Panc1 (cell line): ENCODE measurements at regions not wholly inside any gene's neighbourhood (a gene's known extent, or its start where the extent isn't known, plus 50 kb on each side); places are given as distances from the start of the nearest gene placed in this dataset.
"Not testable (repeated sequence)": the region's sequence is repeated elsewhere in the genome, so short reads cannot be mapped to it uniquely, and the experiment has no call there.

Experiments
- ATAC-seq: fragments of 200-7000 bp; cut with Tn5 transposase; 2 replicates; pipeline ENCODE4 v1.9.1; 2020; ENCODE audit warnings: mild to moderate bottlenecking, moderate library complexity
- BruUV-seq: library from RNA; stranded (reverse); fragments of 400-500 nt; replicated peaks from 2 replicates; lab custom pipeline; 2021; lab: Mats Ljungman, UMichigan
- CTCF ChIA-PET: fragments of 300-600 bp; sonication (Branson Sonifier 250); formaldehyde crosslinking; loops from one replicate; lab custom pipeline; 2022; ENCODE audit warnings: antibody characterized with exemption; lab: Charles Lee
- POLR2A ChIA-PET: fragments of 300-600 bp; sonication (Branson Sonifier 250); formaldehyde crosslinking; loops from one replicate; lab custom pipeline; 2022; ENCODE audit warnings: antibody characterized with exemption; lab: Charles Lee
- DNase-seq: peaks from one replicate; pipeline ENCODE4 v3.0.0-alpha.2; 2010; ENCODE audit warnings: low read depth, low spot score
- H3K27ac ChIP-seq: 2 replicates; pipeline ENCODE4 v1.5.1; 2011; ENCODE audit warnings: mild to moderate bottlenecking, low read length, inconsistent platforms
- H3K27me3 ChIP-seq: fragments of 200-500 bp; sonication (Bioruptor generic); 2 replicates; pipeline ENCODE4 v1.6.0; 2014; ENCODE audit warnings: low read length, inconsistent platforms; ENCODE audit not compliant: control insufficient read depth, insufficient read depth
- H3K36me3 ChIP-seq: fragments of 200-500 bp; sonication (Bioruptor generic); 2 replicates; pipeline ENCODE4 v1.5.1; 2014; ENCODE audit warnings: inconsistent platforms, mild to moderate bottlenecking, low read length, moderate library complexity; ENCODE audit not compliant: control insufficient read depth, insufficient read depth
- H3K4me1 ChIP-seq: 2 replicates; pipeline ENCODE4 v1.5.1; 2011; ENCODE audit warnings: inconsistent platforms, mild to moderate bottlenecking, low read length, moderate library complexity; ENCODE audit not compliant: control insufficient read depth, insufficient read depth
- H3K4me3 ChIP-seq, 2 experiments: 2 replicates each; pipeline ENCODE4 v1.5.1; 2011 to 2012; ENCODE audit warnings: low read depth in 2 of 2, low read length in 2 of 2, mild to moderate bottlenecking in 2 of 2, inconsistent platforms in 1 of 2, moderate library complexity in 1 of 2
- H3K9me3 ChIP-seq: fragments of 200-500 bp; sonication (Bioruptor generic); 2 replicates; pipeline ENCODE4 v1.5.1; 2014; ENCODE audit warnings: low read depth, mild to moderate bottlenecking, inconsistent platforms, low read length, moderate library complexity; ENCODE audit not compliant: control insufficient read depth, insufficient read depth
- CTCF ChIP-seq: fragments of 450-650 bp; IDR thresholded peaks from 2 replicates; pipeline ENCODE4 v1.5.1; 2017; ENCODE audit warnings: mild to moderate bottlenecking
- in situ Hi-C: cut with HindIII; loops from 2 replicates; pipeline ENCODE4 v1.10.0; 2016; ENCODE audit warnings: low sequenced_read_pairs, low pct_unique_long_range_greater_than_20kb
- intact Hi-C: fragments of 100-400 bp; cut with micrococcal nuclease; formaldehyde crosslinking; loops from one replicate; pipeline ENCODE4 v1.10.0; 2022; ENCODE audit not compliant: unreplicated experiment

GRCh38 chr7:6958371-6958770, 132.3 kb upstream of the CCZ1B start:
- H3K9me3 ChIP-seq, H3K27ac ChIP-seq, H3K4me3 ChIP-seq, in situ Hi-C loops, ATAC-seq, POLR2A ChIA-PET, CTCF ChIA-PET, H3K27me3 ChIP-seq, BruUV-seq, H3K4me1 ChIP-seq, DNase-seq, H3K36me3 ChIP-seq: not testable (repeated sequence)
- intact Hi-C loops = loop anchor here (10.0 kb wide), 1 partner anchor 446 kb away; no protein-coding TSS in a partner anchor

- H3K27ac ChIP-seq, H3K9me3 ChIP-seq, H3K4me1 ChIP-seq, H3K4me3 ChIP-seq, BruUV-seq, ATAC-seq, H3K27me3 ChIP-seq, POLR2A ChIA-PET, DNase-seq, CTCF ChIA-PET, H3K36me3 ChIP-seq, in situ Hi-C loops: not testable (repeated sequence)
- intact Hi-C loops = loop anchor here (10.0 kb wide), 1 partner anchor 445 kb away; no protein-coding TSS in a partner anchor
These were observed 133.9 kb upstream of the CCZ1B start for GRCh38 chr7:6959942-6960341.

- H3K27ac ChIP-seq, H3K27me3 ChIP-seq, ATAC-seq, POLR2A ChIA-PET, BruUV-seq, H3K4me3 ChIP-seq, H3K36me3 ChIP-seq, H3K9me3 ChIP-seq, CTCF ChIA-PET, in situ Hi-C loops, H3K4me1 ChIP-seq, DNase-seq, intact Hi-C loops: not testable (repeated sequence)
These were observed 136.8 kb upstream of the CCZ1B start for GRCh38 chr7:6962871-6963270.

GRCh38 chr7:6965051-6965450, 139.0 kb upstream of the CCZ1B start:
- H3K9me3 ChIP-seq, POLR2A ChIA-PET, H3K36me3 ChIP-seq, H3K27me3 ChIP-seq, H3K4me3 ChIP-seq, BruUV-seq, CTCF ChIA-PET, in situ Hi-C loops, intact Hi-C loops, H3K4me1 ChIP-seq, H3K27ac ChIP-seq, ATAC-seq: not testable (repeated sequence)
- peak; percentile 7 for DNase-seq
- TF ChIP-seq CTCF = peak; percentile 81

- BruUV-seq, DNase-seq, H3K9me3 ChIP-seq, CTCF ChIA-PET, ATAC-seq, H3K27me3 ChIP-seq, H3K4me3 ChIP-seq, H3K36me3 ChIP-seq, POLR2A ChIA-PET, H3K4me1 ChIP-seq, H3K27ac ChIP-seq, in situ Hi-C loops: not testable (repeated sequence)
- intact Hi-C loops = loop anchor here (10.0 kb wide), 1 partner anchor 565 kb away; the partner anchor contains the start of gene COL28A1
These were observed 144.1 kb upstream of the CCZ1B start for GRCh38 chr7:6970180-6970579.

- POLR2A ChIA-PET, DNase-seq, H3K4me1 ChIP-seq, in situ Hi-C loops, H3K9me3 ChIP-seq, CTCF ChIA-PET, H3K36me3 ChIP-seq, H3K4me3 ChIP-seq, H3K27me3 ChIP-seq, H3K27ac ChIP-seq, BruUV-seq, ATAC-seq: not testable (repeated sequence)
- intact Hi-C loops = loop anchor here (10.0 kb wide), 1 partner anchor 560 kb away; the partner anchor contains the start of gene COL28A1
These were observed 148.8 kb upstream of the CCZ1B start for GRCh38 chr7:6974876-6975275.

GRCh38 chr7:6975346-6975745, 149.3 kb upstream of the CCZ1B start:
- H3K4me1 ChIP-seq, BruUV-seq, H3K27ac ChIP-seq, in situ Hi-C loops, H3K9me3 ChIP-seq, H3K27me3 ChIP-seq, H3K36me3 ChIP-seq, ATAC-seq, H3K4me3 ChIP-seq, CTCF ChIA-PET, POLR2A ChIA-PET, DNase-seq: not testable (repeated sequence)
- intact Hi-C loops = loop anchor here (10.0 kb wide), 1 partner anchor 559 kb away; the partner anchor contains the start of gene COL28A1
